ENCODE measurements at regions not wholly inside any gene's neighbourhood (a gene's known extent, or its start where the extent isn't known, plus 50 kb on each side); places are given as distances from the start of the nearest gene placed in this dataset.

DNA sequence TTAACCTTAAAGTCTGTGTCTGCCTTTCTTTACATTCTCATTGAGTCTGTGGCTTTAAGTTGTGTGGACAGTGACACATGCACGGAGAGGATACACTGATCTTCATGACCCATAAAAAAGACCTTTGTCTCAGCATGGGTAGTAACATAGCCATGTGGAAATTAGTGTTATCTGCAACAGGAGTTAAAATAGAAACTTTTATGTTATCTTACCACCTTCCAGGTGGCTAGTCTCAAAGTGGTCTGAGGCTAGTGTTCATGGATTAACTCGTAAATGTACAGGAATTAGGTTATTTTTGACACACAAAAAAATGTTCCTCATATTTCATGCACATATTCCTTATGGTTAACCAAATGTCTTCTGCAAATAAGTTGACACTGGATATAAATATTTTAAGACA, 607.0 kb downstream of the ISL1 start:
- Histone ChIP-seq H3K36me3 (ENCODE audit: control insufficient read depth, insufficient read depth, low read length) (no peaks in the 10 kb centered on the region), H3K27ac (ENCODE audit: low read length) (no peak overlapping the region), H3K27me3 (ENCODE audit: control insufficient read depth, insufficient read depth, low read length) (no peaks in the 10 kb centered on the region), H3K4me1 (ENCODE audit: control insufficient read depth, insufficient read depth, low read length) (no peaks in the 10 kb centered on the region), H3K9me3 (ENCODE audit: control insufficient read depth, insufficient read depth, low read length) (no peaks in the 10 kb centered on the region), H3K4me3 (ENCODE audit: low read length) (no peak overlapping the region)
- 33% methylated on average over 1 of the region's 2 CpGs for WGBS (ENCODE audit: insufficient coverage)
- Mint-ChIP-seq H3K4me1 (no peaks in the 10 kb centered on the region), H3K27me3 (ENCODE audit: low read depth in 2 of 2) (no peaks in the 10 kb centered on the region), H3K36me3 (peaks cover 9% of the 10 kb centered on the region), H3K4me3 (no peak overlapping the region), H3K9me3 (peaks cover 7 to 8% of the 10 kb centered on the region in 2 donors), H3K27ac (no peak overlapping the region)
- TF ChIP-seq, protein P1, sequence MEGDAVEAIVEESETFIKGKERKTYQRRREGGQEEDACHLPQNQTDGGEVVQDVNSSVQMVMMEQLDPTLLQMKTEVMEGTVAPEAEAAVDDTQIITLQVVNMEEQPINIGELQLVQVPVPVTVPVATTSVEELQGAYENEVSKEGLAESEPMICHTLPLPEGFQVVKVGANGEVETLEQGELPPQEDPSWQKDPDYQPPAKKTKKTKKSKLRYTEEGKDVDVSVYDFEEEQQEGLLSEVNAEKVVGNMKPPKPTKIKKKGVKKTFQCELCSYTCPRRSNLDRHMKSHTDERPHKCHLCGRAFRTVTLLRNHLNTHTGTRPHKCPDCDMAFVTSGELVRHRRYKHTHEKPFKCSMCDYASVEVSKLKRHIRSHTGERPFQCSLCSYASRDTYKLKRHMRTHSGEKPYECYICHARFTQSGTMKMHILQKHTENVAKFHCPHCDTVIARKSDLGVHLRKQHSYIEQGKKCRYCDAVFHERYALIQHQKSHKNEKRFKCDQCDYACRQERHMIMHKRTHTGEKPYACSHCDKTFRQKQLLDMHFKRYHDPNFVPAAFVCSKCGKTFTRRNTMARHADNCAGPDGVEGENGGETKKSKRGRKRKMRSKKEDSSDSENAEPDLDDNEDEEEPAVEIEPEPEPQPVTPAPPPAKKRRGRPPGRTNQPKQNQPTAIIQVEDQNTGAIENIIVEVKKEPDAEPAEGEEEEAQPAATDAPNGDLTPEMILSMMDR (IDR thresholded peaks at IDR 0.05): no peak
- ATAC-seq (no peak), DNase-seq (no peak)
- intact Hi-C loops (cut with micrococcal nuclease): no loop called here

DNA sequence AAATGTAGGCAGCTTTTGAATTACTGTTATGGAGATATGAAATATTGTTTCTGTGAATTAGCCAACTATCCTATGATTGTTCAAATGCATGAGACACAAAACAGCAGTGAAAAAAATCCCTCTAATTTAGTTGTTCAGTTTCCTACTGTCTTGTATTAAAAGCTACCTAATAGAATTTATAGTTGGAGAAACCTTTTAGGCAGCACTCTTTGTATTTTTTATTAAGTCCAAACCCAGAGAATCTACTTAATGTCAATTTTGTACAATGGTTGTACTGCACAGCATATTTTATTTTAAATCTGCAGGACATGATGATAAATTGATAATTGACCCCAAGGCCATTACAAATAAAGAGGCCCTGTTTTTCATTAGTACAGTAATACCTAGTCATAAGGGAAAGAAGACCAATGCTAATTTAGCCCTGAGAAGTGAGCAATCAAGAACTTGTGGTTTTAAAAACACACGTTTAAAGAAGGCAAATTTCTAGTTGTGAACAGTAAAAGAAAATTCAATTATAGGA, 607.5 kb downstream of the ISL1 start:
- H3K4me1 ChIP-seq (ENCODE audit: control insufficient read depth, insufficient read depth, low read length): no peaks in the 10 kb centered on the region
- 73% methylated on average over 1 of the region's 1 CpG for WGBS (ENCODE audit: insufficient coverage)
- no peak overlapping the region for H3K4me3 ChIP-seq (ENCODE audit: low read length)
- DNase-seq (no peak), ATAC-seq (no peak)
- TF ChIP-seq, protein P1 (IDR thresholded peaks at IDR 0.05): no peak
- Mint-ChIP-seq H3K36me3 (peaks cover 9% of the 10 kb centered on the region), H3K4me1 (no peaks in the 10 kb centered on the region), H3K4me3 (no peak overlapping the region), H3K27ac (no peak overlapping the region), H3K9me3 (peaks cover 8 to 9% of the 10 kb centered on the region in 2 donors), H3K27me3 (ENCODE audit: low read depth in 2 of 2) (no peaks in the 10 kb centered on the region)
- no peaks in the 10 kb centered on the region for H3K36me3 ChIP-seq (ENCODE audit: control insufficient read depth, insufficient read depth, low read length)
- intact Hi-C loops (cut with micrococcal nuclease): no loop called here
- no peak overlapping the region for H3K27ac ChIP-seq (ENCODE audit: low read length)
- H3K27me3 ChIP-seq (ENCODE audit: control insufficient read depth, insufficient read depth, low read length): no peaks in the 10 kb centered on the region
- no peaks in the 10 kb centered on the region for H3K9me3 ChIP-seq (ENCODE audit: control insufficient read depth, insufficient read depth, low read length)

DNA sequence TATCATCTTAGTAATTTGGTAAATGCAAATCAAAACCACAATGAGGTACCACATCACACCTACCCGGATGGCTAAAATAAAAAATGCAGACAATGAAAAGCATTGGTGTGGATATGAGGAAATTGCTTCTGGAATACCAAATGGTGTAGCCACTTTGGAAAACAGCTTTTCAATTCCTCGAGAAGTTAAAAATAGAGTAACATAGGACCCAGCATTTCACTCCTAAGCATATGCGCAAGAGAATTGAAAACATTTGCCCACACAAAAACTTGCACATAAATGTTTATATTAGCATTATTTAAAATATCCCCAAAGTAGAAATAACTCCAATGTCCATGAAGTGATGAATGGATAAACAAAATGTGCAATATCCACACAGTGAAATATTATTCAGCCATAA, 608.7 kb downstream of the ISL1 start:
- H3K4me1 Mint-ChIP-seq: no peaks in the 10 kb centered on the region
- Histone ChIP-seq H3K9me3 (ENCODE audit: control insufficient read depth, insufficient read depth, low read length) (no peaks in the 10 kb centered on the region), H3K4me1 (ENCODE audit: control insufficient read depth, insufficient read depth, low read length) (no peaks in the 10 kb centered on the region), H3K4me3 (ENCODE audit: low read length) (no peak overlapping the region), H3K27ac (ENCODE audit: low read length) (no peak overlapping the region), H3K36me3 (ENCODE audit: control insufficient read depth, insufficient read depth, low read length) (no peaks in the 10 kb centered on the region), H3K27me3 (ENCODE audit: control insufficient read depth, insufficient read depth, low read length) (no peaks in the 10 kb centered on the region)
- DNase-seq (no peak), ATAC-seq (no peak)
- H3K9me3 Mint-ChIP-seq: peaks cover 10 to 11% of the 10 kb centered on the region in 2 donors
- 100% methylated on average over 1 of the region's 3 CpGs for WGBS (ENCODE audit: insufficient coverage)
- intact Hi-C loops (cut with micrococcal nuclease): no loop called here
- no peak overlapping the region for H3K4me3 Mint-ChIP-seq
- TF ChIP-seq, protein P1 (IDR thresholded peaks at IDR 0.05): no peak
- H3K36me3 Mint-ChIP-seq: peaks cover 9% of the 10 kb centered on the region
- no peaks in the 10 kb centered on the region for H3K27me3 Mint-ChIP-seq (ENCODE audit: low read depth in 2 of 2)
- no peak overlapping the region for H3K27ac Mint-ChIP-seq

DNA sequence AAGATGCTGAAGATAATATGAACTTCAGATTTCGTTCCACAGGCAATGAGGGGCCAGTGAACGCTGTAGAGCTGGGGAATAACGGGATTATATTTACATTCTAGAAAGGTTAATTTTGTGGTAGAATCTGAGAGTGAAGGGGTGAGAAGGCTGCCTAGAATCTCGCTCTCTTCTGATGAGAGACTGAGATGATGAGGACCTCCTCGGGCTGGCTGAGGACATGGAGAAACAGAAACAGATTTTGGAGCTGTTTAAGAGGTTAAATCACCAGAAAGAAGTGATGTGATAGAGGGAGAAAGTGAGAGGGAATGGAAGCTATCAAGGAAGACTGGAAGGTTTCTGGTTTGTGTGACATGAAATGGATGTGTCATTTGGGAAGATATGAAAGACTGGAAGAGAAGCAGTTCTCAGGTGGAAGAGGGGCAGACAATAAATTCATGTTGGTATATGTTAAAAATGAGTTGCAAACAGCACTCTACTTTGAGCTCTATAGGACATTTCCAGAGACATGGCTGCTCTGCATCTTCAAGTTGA, 612.6 kb downstream of the ISL1 start:
- Histone ChIP-seq H3K27ac (ENCODE audit: low read length) (no peak overlapping the region), H3K4me3 (ENCODE audit: low read length) (no peak overlapping the region), H3K9me3 (ENCODE audit: control insufficient read depth, insufficient read depth, low read length) (no peaks in the 10 kb centered on the region), H3K27me3 (ENCODE audit: control insufficient read depth, insufficient read depth, low read length) (no peaks in the 10 kb centered on the region), H3K4me1 (ENCODE audit: control insufficient read depth, insufficient read depth, low read length) (no peaks in the 10 kb centered on the region), H3K36me3 (ENCODE audit: control insufficient read depth, insufficient read depth, low read length) (no peaks in the 10 kb centered on the region)
- intact Hi-C loops (cut with micrococcal nuclease): no loop called here
- H3K27ac Mint-ChIP-seq: no peak overlapping the region
- no peak overlapping the region for H3K4me3 Mint-ChIP-seq
- no peaks in the 10 kb centered on the region for H3K27me3 Mint-ChIP-seq (ENCODE audit: low read depth in 2 of 2)
- peaks cover 12 to 14% of the 10 kb centered on the region in 2 donors for H3K9me3 Mint-ChIP-seq
- peaks cover 9% of the 10 kb centered on the region for H3K36me3 Mint-ChIP-seq
- H3K4me1 Mint-ChIP-seq: no peaks in the 10 kb centered on the region
- 84% methylated on average over 5 of the region's 5 CpGs for WGBS (ENCODE audit: insufficient coverage)
- ATAC-seq (no peak), DNase-seq (no peak)
- TF ChIP-seq, protein P1 (IDR thresholded peaks at IDR 0.05): no peak

Measured in natural killer cell (primary cell).